ENCODE measurements at regions not wholly inside any gene's neighbourhood (a gene's known extent, or its start where the extent isn't known, plus 50 kb on each side); places are given as distances from the start of the nearest gene placed in this dataset.

DNA sequence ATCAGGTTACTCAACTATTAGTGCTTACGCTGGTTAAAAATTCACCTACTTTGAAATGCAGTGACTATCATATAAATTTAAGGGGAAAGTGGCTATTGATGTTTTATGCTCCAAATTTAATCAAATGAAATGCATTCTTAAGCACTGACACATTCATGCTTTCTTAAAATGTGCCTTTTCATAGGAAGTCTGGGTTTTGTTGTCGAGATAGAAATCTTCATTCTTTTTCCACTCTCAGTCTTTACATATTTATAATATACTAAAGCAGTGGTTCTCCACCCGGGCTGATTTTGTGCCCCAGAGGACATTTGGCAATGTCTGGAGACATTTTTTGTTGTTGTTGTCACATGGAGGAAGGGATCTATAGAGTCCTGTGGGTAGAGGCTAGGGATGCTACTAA is 167.9 kb downstream of the PAX3 start:
- TF ChIP-seq, protein P1, sequence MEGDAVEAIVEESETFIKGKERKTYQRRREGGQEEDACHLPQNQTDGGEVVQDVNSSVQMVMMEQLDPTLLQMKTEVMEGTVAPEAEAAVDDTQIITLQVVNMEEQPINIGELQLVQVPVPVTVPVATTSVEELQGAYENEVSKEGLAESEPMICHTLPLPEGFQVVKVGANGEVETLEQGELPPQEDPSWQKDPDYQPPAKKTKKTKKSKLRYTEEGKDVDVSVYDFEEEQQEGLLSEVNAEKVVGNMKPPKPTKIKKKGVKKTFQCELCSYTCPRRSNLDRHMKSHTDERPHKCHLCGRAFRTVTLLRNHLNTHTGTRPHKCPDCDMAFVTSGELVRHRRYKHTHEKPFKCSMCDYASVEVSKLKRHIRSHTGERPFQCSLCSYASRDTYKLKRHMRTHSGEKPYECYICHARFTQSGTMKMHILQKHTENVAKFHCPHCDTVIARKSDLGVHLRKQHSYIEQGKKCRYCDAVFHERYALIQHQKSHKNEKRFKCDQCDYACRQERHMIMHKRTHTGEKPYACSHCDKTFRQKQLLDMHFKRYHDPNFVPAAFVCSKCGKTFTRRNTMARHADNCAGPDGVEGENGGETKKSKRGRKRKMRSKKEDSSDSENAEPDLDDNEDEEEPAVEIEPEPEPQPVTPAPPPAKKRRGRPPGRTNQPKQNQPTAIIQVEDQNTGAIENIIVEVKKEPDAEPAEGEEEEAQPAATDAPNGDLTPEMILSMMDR (IDR thresholded peaks at IDR 0.05): no peak
- no peak for TF ChIP-seq POLR2A (IDR thresholded peaks at IDR 0.05)
- Histone ChIP-seq H3K4me3 (no peak overlapping the region), H3K4me1 (no peaks in the 10 kb centered on the region), H3K36me3 (no peaks in the 10 kb centered on the region), H3K27me3 (no peaks in the 10 kb centered on the region), H3K27ac (no peak overlapping the region), H3K9me3 (no peaks in the 10 kb centered on the region)
- no peak for DNase-seq
- intact Hi-C loops (cut with DNase I; ENCODE audit: low total_unique reads): no loop called here

DNA sequence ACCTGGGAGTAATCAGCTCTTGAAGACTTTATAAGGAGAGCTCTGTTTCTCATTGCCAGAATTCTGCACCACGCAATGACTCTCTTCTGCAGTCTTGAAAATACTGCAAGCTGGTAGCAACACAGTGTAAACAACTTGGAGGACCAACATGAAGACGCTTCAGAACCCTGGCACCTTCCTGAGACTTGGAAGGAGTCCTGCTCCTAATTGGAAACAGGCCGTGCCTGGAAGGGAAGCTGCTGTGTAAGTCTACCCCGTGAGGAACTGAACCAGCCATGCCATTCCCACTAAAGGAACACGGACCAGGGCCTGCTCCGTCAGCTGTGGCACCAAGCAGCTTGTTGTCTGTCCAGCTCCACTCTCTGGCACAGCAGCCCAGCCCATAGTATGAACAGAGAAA is 171.1 kb downstream of the PAX3 start:
- H3K9me3 ChIP-seq: no peaks in the 10 kb centered on the region
- no peaks in the 10 kb centered on the region for H3K27me3 ChIP-seq
- H3K4me1 ChIP-seq: no peaks in the 10 kb centered on the region
- DNase-seq: no peak
- no peak overlapping the region for H3K27ac ChIP-seq
- H3K36me3 ChIP-seq: no peaks in the 10 kb centered on the region
- H3K4me3 ChIP-seq: no peak overlapping the region
- intact Hi-C loops (cut with DNase I; ENCODE audit: low total_unique reads): no loop called here
- TF ChIP-seq, protein P1 (IDR thresholded peaks at IDR 0.05): no peak
- TF ChIP-seq POLR2A (IDR thresholded peaks at IDR 0.05): no peak

DNA sequence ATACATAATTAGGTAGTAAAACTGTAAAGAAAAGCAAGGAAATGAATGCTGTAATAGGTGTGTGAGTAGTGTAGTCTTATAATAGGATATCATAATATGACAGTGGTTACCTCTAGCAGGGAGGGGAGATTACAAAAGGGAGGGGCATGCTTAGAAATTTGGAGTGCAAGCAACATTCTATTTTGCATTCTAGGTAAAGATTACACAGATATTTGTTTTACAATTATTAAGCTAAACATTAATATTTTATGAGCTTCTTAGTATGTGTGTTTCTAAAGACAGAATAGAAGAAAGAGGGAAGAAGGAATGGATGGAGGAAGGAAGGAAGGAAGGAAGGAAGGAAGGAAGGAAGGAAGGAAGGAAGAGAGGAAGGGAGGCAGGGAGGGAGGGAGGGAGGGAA is 177.9 kb downstream of the PAX3 start:
- Histone ChIP-seq H3K4me3 (no peak overlapping the region), H3K27me3 (no peaks in the 10 kb centered on the region), H3K9me3 (no peaks in the 10 kb centered on the region), H3K36me3 (no peaks in the 10 kb centered on the region), H3K4me1 (no peaks in the 10 kb centered on the region), H3K27ac (no peak overlapping the region)
- intact Hi-C loops (cut with DNase I; ENCODE audit: low total_unique reads): no loop called here
- TF ChIP-seq, protein P1 (IDR thresholded peaks at IDR 0.05): no peak
- TF ChIP-seq POLR2A (IDR thresholded peaks at IDR 0.05): no peak
- no peak for DNase-seq

DNA sequence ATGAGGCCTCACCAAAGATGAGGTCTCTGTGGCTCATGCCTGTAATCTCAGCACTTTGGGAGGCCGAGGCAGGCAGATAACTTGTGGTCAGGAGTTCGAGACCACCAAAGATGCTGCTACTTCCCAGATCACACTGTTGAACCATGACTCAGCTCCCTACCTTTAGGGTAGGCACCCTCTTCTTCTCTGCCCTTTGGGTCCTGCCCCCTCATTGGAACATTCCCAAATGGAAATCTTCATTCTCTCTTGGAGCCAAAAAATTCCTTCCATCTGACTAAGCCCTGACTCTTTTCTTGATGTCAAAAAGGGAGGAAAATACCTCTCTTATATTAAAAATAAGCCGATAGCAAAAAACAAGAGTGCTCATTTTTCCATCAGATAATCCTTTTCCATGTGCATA is 183.5 kb downstream of the PAX3 start:
- Histone ChIP-seq H3K4me1 (no peaks in the 10 kb centered on the region), H3K4me3 (no peak overlapping the region), H3K27ac (no peak overlapping the region), H3K9me3 (no peaks in the 10 kb centered on the region), H3K27me3 (no peaks in the 10 kb centered on the region), H3K36me3 (no peaks in the 10 kb centered on the region)
- intact Hi-C loops (cut with DNase I; ENCODE audit: low total_unique reads): no loop called here
- TF ChIP-seq, protein P1 (IDR thresholded peaks at IDR 0.05): no peak
- TF ChIP-seq POLR2A (IDR thresholded peaks at IDR 0.05): no peak
- no peak for DNase-seq

DNA sequence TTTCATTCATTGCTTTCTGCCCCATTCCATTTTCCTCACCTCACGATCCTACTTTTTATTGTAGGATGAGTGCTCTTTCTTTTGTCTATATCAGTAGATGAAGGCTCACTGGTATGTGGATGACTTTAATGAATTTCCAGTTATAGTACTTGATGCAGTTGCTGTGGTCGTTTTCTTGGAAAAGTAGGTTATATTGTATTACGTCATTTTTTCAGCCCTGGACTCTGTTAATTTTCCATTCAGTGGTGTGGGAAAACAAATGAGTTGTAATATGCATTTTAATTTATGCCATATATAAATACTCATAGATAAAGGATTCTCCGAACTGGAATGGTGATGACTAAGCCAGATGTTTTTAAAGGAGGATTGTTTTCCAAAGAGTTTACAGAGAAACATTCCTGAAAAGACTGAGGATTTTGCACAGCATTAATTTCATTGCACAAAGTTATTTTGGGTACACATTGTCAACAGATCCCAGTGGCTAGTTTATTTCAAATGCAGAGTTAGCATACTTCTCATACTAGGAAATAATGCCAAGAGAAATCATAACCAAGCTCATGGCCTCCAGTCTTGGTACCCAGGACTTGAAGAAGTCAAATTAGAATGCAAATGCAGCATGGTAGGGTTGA is 189.7 kb downstream of the PAX3 start:
- Histone ChIP-seq H3K4me3 (no peak overlapping the region), H3K27ac (no peak overlapping the region), H3K36me3 (no peaks in the 10 kb centered on the region), H3K9me3 (no peaks in the 10 kb centered on the region), H3K27me3 (no peaks in the 10 kb centered on the region), H3K4me1 (no peaks in the 10 kb centered on the region)
- intact Hi-C loops (cut with DNase I; ENCODE audit: low total_unique reads): no loop called here
- TF ChIP-seq, protein P1 (IDR thresholded peaks at IDR 0.05): no peak
- TF ChIP-seq POLR2A (IDR thresholded peaks at IDR 0.05): no peak
- DNase-seq: no peak

All from uterus (tissue), 3 donors.